ENCODE measurements at regions not wholly inside any gene's neighbourhood (a gene's known extent, or its start where the extent isn't known, plus 50 kb on each side); places are given as distances from the start of the nearest gene placed in this dataset.
"Not testable (repeated sequence)": the region's sequence is repeated elsewhere in the genome, so short reads cannot be mapped to it uniquely, and the experiment has no call there.

GRCh38 chr2:95671992-95672391 is 80.2 kb downstream of the TRIM43 start:
- not testable (repeated sequence) for TF ChIP-seq MAX (IDR thresholded peaks at IDR 0.05; ENCODE audit: insufficient read depth, insufficient read length); POLR2A (IDR thresholded peaks at IDR 0.05; ENCODE audit: low read depth, low read length); POLR2AphosphoS5 (IDR thresholded peaks at IDR 0.05; ENCODE audit: insufficient read depth, low read depth, low read length); JUN (IDR thresholded peaks at IDR 0.05; ENCODE audit: borderline replicate concordance, insufficient read depth, insufficient read length, low read depth); CTCF (IDR thresholded peaks at IDR 0.05; ENCODE audit: extremely low read depth in 1 of 2, insufficient read depth in 1 of 2, low read depth in 1 of 2, low read length in 2 of 2)

Measured in endothelial cell of umbilical vein (primary cell).